A204.1 (cell line): ENCODE measurements at regions not wholly inside any gene's neighbourhood (a gene's known extent, or its start where the extent isn't known, plus 50 kb on each side); places are given as distances from the start of the nearest gene placed in this dataset.
"Not testable (repeated sequence)": the region's sequence is repeated elsewhere in the genome, so short reads cannot be mapped to it uniquely, and the experiment has no call there.

Experiments
- FAIRE-seq: peaks from 2 replicates; lab custom pipeline; 2012; peaks lifted over from hg19 to GRCh38; lab: Jason Lieb, UNC

DNA sequence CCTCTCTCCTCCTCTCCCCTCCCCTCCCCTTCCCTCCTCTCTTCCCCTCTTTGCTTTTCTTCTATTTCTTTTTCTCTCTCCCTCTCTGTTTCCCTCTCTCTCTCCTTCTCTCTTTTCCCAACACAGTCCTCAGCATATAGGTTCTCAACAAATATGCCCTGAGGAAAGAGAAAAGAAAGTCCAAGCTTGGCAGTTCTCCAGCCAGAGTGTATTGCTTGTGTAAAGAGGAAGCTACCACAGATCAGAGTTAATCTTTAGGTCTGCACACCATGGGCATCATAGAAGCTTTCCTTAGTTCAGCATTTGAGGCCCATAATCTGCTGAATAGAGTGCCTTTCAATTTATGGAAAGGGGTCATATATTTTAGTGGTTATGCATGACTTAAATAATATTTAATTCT lies 382.8 kb upstream of the WWC1 start:
- FAIRE-seq: no peak

GRCh38 chr5:167912941-167913665 lies 378.3 kb upstream of the WWC1 start:
- FAIRE-seq: no peak

- FAIRE-seq: no peak
Measured at GRCh38 chr5:167915237-167915636, 376.2 kb upstream of the WWC1 start.

DNA sequence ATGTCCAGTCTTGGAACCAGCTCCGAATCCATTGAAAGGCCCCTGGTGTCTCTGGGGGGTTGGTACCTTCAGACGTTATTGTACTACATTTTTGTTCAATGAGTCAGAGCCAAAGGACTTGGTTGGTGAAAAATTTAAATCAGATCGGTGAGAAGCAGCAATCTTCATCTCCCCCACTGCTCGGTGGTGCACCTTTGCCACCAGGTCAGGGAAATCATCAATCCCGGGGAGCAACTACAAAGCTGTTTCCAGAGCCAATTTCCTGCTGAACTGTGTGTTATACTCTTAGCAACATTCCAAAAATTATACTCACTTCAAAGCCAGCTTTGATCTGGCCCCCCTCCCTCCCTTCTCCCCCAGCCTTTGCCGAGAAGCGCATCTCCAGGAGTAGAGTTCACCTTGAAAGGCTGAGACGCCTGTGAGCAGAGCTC lies 375.2 kb upstream of the WWC1 start:
- FAIRE-seq: no peak

DNA sequence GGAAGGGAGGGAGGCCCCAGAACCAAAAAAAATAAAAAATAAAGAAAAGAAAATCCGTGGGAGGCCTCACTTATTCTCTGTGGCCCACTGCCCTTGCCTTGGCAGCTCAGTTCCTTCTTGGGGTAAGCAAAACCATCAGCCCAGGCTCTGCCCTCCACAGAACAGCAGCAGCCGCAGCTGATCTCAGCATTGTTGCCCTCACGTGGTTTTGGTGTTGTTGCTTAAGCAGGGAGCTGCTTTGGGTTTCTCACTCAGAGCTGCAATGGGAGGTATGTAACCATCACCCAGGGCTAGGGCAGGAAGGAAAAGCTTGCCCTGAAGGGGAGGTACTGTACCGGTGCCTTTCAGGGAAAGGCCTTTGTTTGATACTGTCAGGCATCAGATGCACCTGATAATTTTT lies 374.7 kb upstream of the WWC1 start:
- FAIRE-seq: no peak

- FAIRE-seq: no peak
Measured at GRCh38 chr5:167918184-167918812, 373.1 kb upstream of the WWC1 start.

GRCh38 chr5:167918813-167919483 lies 372.5 kb upstream of the WWC1 start:
- no peak for FAIRE-seq

- no peak for FAIRE-seq
Measured at GRCh38 chr5:167920589-167920988, 370.9 kb upstream of the WWC1 start.

GRCh38 chr5:167921796-167922195 lies 369.6 kb upstream of the WWC1 start:
- FAIRE-seq: no peak

DNA sequence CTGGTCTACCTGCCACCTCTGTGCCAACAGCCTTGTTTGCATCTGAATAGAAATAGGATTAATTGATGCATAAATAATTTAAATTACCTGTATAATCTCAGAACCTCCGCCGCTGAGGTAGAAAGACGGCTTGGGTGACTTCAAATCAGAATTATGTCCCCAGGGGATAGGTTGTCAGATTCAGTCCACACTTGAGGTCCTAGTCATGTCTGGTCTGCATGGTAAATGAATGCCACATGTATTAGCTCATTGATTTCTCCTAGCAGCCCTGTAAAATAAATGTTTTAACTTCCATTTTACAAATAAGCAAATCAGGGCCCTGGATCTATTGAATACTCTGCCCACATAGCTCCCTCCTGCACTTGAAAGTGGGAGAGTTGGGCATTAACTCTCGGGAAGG lies 368.0 kb upstream of the WWC1 start:
- FAIRE-seq: no peak

DNA sequence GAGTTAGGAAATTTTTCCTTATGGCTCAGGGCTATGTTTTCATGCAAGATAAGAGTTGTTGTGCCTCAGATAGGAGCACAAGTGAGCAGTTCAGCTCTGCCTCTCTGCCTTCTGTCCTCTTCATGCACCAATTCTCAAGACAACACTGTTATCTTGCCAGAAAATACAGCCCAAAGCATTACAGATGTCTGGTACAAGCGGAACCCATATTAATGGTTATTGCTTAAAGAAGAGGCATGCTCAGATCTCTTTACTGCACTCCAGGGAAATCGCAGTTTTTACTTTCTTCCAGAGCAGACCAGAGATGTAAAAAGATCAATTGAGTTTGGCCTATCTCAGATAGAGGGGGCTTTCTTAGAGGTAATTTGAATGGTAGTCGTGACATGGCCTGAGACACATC lies 361.6 kb upstream of the WWC1 start:
- FAIRE-seq: no peak

DNA sequence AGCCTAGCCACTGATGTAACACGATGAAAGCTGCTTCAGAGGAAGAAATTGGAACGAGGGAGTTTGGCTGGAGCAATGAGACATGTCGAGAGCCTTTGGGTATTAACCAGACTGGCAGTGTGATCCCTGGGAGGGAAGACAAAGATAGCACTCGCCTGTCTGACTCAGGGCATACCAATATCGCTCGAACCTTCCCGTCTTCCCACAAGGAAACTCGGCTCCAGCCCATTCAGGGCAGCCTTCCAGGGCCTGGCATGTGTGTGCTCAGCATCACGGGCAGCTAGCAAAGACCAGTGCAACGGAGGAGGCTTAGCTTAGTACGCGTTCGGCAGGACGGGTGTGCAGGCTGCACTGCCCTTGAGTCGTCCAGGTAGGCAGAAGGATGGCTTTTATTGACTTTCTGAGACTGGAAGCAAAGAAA lies 356.9 kb upstream of the WWC1 start:
- no peak for FAIRE-seq

DNA sequence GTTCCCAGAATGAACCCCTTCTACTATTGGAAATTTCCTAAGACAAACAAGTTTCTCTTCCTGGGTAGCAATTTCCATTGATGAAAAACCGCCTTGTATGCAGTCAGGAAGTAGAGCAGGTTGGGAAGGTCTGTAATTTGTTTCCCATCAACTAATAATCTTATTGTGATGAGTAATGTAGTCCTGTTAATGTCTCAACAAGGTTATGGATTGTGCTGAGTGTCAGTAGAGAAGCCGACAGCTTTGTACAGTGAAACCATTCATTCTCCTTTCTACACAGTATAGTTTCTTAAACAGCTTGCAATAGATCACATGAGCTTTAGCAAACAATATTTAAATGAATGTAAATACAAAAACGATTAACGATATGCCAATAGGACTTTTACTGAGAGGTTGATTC lies 355.4 kb upstream of the WWC1 start:
- FAIRE-seq: no peak

GRCh38 chr5:167936944-167937634 lies 354.4 kb upstream of the WWC1 start:
- FAIRE-seq: no peak

DNA sequence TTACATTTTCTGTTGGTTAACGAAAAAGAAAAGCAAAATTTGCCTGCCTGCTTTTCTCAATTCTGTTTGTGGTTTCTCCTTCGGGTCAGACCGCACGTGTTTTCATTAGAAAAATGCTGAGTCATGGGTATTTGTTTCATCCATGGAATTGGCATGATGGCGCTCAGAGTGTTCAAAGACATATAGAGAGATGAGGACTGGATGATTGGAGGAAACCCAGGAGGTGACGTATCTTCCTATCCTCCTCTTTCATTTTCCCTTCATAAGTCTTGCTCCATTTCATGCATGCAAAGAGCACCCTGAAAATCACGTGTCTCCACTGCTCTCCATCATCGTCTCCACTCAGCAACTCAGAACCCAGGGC lies 353.8 kb upstream of the WWC1 start:
- FAIRE-seq: no peak

- no peak for FAIRE-seq
Measured at GRCh38 chr5:167939686-167940085, 351.8 kb upstream of the WWC1 start.

DNA sequence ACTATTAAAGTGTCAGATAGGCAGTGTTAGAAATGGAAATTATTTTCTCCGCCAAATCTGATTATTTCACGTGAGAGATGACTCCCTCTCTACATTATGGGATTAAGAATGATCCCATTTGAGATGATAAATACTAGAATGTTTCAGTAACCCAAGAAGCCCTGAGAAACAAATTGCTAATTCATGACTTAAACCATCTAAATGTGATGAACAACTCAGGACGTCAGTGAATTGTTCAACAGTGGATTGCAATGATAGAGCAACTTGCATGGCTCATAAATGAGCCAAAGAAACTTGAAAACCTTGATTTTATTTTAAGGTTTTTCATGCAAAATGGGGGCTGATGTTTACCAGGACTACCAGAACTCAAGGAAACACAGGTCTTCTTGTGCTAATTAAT lies 350.5 kb upstream of the WWC1 start:
- no peak for FAIRE-seq

GRCh38 chr5:167941556-167941955 lies 349.9 kb upstream of the WWC1 start:
- not testable (repeated sequence) for FAIRE-seq

GRCh38 chr5:167943343-167943742 lies 348.1 kb upstream of the WWC1 start:
- no peak for FAIRE-seq

GRCh38 chr5:167944121-167944852 lies 347.2 kb upstream of the WWC1 start:
- FAIRE-seq: no peak

DNA sequence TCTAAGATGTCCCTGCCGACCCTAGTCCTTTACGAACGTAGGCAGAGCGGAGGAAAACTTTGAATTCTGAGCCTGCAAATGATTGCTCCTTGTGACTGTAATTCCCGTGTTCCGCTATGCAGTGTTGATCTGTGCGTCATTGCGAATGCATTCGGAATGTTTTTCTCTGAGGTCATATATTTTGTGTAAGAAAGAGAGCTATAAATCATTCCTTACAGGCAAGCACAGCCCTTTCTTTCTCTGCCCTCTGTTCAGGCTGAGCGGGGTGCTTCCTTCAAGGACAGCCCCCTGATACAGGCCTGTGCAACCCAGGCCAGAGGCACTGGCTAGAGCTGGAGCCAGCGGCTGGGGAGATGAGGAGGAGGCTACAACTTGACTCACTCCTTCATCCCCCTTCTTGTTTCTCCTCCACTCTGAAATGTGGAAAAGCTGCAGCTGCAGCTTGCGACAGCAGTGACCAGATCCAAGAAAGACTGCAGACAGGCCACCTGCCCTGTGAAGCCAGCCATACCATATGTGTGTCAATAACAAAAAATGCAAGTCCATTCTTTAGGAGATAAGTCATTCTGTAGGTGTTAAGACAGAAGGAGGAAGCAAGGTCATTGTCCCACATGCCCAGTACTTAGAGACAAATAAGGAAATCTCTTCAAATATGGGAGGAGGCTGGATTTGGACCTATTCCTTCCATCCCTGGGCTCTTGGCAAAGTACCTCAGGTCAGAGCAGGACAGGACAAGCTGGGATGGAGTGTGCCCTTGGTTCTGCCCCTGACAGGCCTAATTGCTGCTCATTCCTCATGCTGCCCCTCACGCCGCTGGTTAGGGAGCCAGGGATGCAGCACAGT lies 345.7 kb upstream of the WWC1 start:
- no peak for FAIRE-seq
